HEK293 (cell line): ENCODE measurements at regions not wholly inside any gene's neighbourhood (a gene's known extent, or its start where the extent isn't known, plus 50 kb on each side); places are given as distances from the start of the nearest gene placed in this dataset.

Experiments used
- HOXC10 ChIP-seq: sonication (generic); formaldehyde crosslinking; IDR thresholded peaks from 2 replicates; pipeline ENCODE4 v1.8.1; 2023; ENCODE audit warnings: mild to moderate bottlenecking, missing genetic modification reagents
- KLF10 ChIP-seq: fragments of 450-650 bp; IDR thresholded peaks from 2 replicates; pipeline ENCODE4 v1.5.1; 2018; ENCODE audit warnings: missing biosample characterization, mild to moderate bottlenecking, missing genetic modification characterization
- KLF8 ChIP-seq: fragments of 450-650 bp; formaldehyde crosslinking; IDR thresholded peaks from 2 replicates; pipeline ENCODE4 v1.5.1; 2016; ENCODE audit warnings: missing biosample characterization, missing genetic modification characterization
- TCF7L2 ChIP-seq: IDR thresholded peaks from 2 replicates; pipeline ENCODE4 v1.6.1; 2011; ENCODE audit warnings: low read depth, mild to moderate bottlenecking, inconsistent platforms, low read length, moderate library complexity, borderline replicate concordance
- ZNF274 ChIP-seq, 2 experiments: fragments of 200-500 bp in 1 of 2; fragments of 450-650 bp in 1 of 2; sonication (Bioruptor generic) in 1 of 2; formaldehyde crosslinking in 1 of 2; IDR thresholded peaks; 2 replicates each; pipeline versions ENCODE4 v1.5.1 to v1.6.1; 2014 to 2016; ENCODE audit warnings: borderline replicate concordance in 1 of 2, inconsistent platforms in 1 of 2, low read length in 1 of 2, missing biosample characterization in 1 of 2, missing genetic modification characterization in 1 of 2
- ZNF280C ChIP-seq: fragments of 450-650 bp; formaldehyde crosslinking; IDR thresholded peaks from 2 replicates; pipeline ENCODE4 v1.5.1; 2016; ENCODE audit warnings: missing biosample characterization, missing genetic modification characterization
- ZNF548 ChIP-seq: fragments of 450-650 bp; formaldehyde crosslinking; IDR thresholded peaks from 2 replicates; pipeline ENCODE4 v1.5.1; 2016; ENCODE audit warnings: missing biosample characterization, missing genetic modification characterization
- ZNF600 ChIP-seq: fragments of 450-650 bp; formaldehyde crosslinking; IDR thresholded peaks from 2 replicates; pipeline ENCODE4 v1.5.1; 2016; ENCODE audit warnings: missing biosample characterization, missing genetic modification characterization
- TF ChIP-seq, protein P1 (sequence below): fragments of 450-650 bp; formaldehyde crosslinking; IDR thresholded peaks from 2 replicates; pipeline ENCODE4 v1.5.1; 2016; ENCODE audit warnings: missing biosample characterization, missing genetic modification characterization
- TF ChIP-seq, protein P2 (sequence below): fragments of 450-650 bp; formaldehyde crosslinking; IDR thresholded peaks from 2 replicates; pipeline ENCODE4 v1.5.1; 2016; ENCODE audit warnings: missing biosample characterization, missing genetic modification characterization

- TF ChIP-seq, protein P1, sequence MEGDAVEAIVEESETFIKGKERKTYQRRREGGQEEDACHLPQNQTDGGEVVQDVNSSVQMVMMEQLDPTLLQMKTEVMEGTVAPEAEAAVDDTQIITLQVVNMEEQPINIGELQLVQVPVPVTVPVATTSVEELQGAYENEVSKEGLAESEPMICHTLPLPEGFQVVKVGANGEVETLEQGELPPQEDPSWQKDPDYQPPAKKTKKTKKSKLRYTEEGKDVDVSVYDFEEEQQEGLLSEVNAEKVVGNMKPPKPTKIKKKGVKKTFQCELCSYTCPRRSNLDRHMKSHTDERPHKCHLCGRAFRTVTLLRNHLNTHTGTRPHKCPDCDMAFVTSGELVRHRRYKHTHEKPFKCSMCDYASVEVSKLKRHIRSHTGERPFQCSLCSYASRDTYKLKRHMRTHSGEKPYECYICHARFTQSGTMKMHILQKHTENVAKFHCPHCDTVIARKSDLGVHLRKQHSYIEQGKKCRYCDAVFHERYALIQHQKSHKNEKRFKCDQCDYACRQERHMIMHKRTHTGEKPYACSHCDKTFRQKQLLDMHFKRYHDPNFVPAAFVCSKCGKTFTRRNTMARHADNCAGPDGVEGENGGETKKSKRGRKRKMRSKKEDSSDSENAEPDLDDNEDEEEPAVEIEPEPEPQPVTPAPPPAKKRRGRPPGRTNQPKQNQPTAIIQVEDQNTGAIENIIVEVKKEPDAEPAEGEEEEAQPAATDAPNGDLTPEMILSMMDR (tag by site-specific recombination) = no peak
- TF ChIP-seq ZNF548 (tag by site-specific recombination) = no peak
- TF ChIP-seq KLF10 (tag by site-specific recombination) = no peak
- no peak for TF ChIP-seq ZNF600 (tag by site-specific recombination)
- no peak for TF ChIP-seq TCF7L2
- TF ChIP-seq ZNF274 (IDR thresholded peaks at IDR 0.05; ENCODE audit: low read length) = no peak
- TF ChIP-seq ZNF274 (tag by site-specific recombination; IDR thresholded peaks at IDR 0.05; ENCODE audit: borderline replicate concordance) = no peak
- no peak for TF ChIP-seq HOXC10
- TF ChIP-seq, protein P2, sequence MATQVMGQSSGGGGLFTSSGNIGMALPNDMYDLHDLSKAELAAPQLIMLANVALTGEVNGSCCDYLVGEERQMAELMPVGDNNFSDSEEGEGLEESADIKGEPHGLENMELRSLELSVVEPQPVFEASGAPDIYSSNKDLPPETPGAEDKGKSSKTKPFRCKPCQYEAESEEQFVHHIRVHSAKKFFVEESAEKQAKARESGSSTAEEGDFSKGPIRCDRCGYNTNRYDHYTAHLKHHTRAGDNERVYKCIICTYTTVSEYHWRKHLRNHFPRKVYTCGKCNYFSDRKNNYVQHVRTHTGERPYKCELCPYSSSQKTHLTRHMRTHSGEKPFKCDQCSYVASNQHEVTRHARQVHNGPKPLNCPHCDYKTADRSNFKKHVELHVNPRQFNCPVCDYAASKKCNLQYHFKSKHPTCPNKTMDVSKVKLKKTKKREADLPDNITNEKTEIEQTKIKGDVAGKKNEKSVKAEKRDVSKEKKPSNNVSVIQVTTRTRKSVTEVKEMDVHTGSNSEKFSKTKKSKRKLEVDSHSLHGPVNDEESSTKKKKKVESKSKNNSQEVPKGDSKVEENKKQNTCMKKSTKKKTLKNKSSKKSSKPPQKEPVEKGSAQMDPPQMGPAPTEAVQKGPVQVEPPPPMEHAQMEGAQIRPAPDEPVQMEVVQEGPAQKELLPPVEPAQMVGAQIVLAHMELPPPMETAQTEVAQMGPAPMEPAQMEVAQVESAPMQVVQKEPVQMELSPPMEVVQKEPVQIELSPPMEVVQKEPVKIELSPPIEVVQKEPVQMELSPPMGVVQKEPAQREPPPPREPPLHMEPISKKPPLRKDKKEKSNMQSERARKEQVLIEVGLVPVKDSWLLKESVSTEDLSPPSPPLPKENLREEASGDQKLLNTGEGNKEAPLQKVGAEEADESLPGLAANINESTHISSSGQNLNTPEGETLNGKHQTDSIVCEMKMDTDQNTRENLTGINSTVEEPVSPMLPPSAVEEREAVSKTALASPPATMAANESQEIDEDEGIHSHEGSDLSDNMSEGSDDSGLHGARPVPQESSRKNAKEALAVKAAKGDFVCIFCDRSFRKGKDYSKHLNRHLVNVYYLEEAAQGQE = no peak
- no peak for TF ChIP-seq KLF8 (tag by site-specific recombination)
- TF ChIP-seq ZNF280C = no peak
These were observed 606.7 kb upstream of the PCDH20 start for GRCh38 chr13:62022369-62022768.
